SKM-1 (cell line): ENCODE measurements at regions not wholly inside any gene's neighbourhood (a gene's known extent, or its start where the extent isn't known, plus 50 kb on each side); places are given as distances from the start of the nearest gene placed in this dataset.

Source experiments
- DNase-seq: peaks from one replicate; lab custom pipeline; 2025; ENCODE audit not compliant: unreplicated experiment; lab: John Stamatoyannopoulos, UW

- DNase-seq: no peak
Measured at GRCh38 chr13:78428646-78429045, 174.7 kb downstream of the POU4F1 start.

- DNase-seq: no peak
Measured at GRCh38 chr13:78426183-78426582, 177.2 kb downstream of the POU4F1 start.

- DNase-seq: no peak
Measured at GRCh38 chr13:78420814-78421213, 182.5 kb downstream of the POU4F1 start.

GRCh38 chr13:78413887-78414553, 189.3 kb downstream of the POU4F1 start:
- DNase-seq: no peak

GRCh38 chr13:78410847-78411246, 192.5 kb downstream of the POU4F1 start:
- no peak for DNase-seq

- DNase-seq: no peak
Measured at GRCh38 chr13:78410164-78410563, 193.2 kb downstream of the POU4F1 start.

- DNase-seq: no peak
Measured at GRCh38 chr13:78409172-78409571, 194.2 kb downstream of the POU4F1 start.

- no peak for DNase-seq
Measured at GRCh38 chr13:78404846-78405360, 198.4 kb downstream of the POU4F1 start.

- DNase-seq: no peak
Measured at GRCh38 chr13:78402708-78403400, 200.5 kb downstream of the POU4F1 start.

- no peak for DNase-seq
Measured at GRCh38 chr13:78401873-78402707, 201.3 kb downstream of the POU4F1 start.

- no peak for DNase-seq
Measured at GRCh38 chr13:78398743-78399410, 204.5 kb downstream of the POU4F1 start.

GRCh38 chr13:78393286-78394142, 209.8 kb downstream of the POU4F1 start:
- no peak for DNase-seq

- DNase-seq: no peak
Measured at GRCh38 chr13:78383899-78384298, 219.5 kb downstream of the POU4F1 start.

- DNase-seq: no peak
Measured at GRCh38 chr13:78383071-78383484, 220.3 kb downstream of the POU4F1 start.

- DNase-seq: no peak
Measured at GRCh38 chr13:78382491-78382890, 220.9 kb downstream of the POU4F1 start.

- no peak for DNase-seq
Measured at GRCh38 chr13:78376822-78377221, 226.5 kb downstream of the POU4F1 start.

- no peak for DNase-seq
Measured at GRCh38 chr13:78376033-78376432, 227.3 kb downstream of the POU4F1 start.

GRCh38 chr13:78372581-78372980, 230.8 kb downstream of the POU4F1 start:
- DNase-seq: no peak

- no peak for DNase-seq
Measured at GRCh38 chr13:78370231-78370630, 233.1 kb downstream of the POU4F1 start.

GRCh38 chr13:78364711-78365110, 238.6 kb downstream of the POU4F1 start:
- no peak for DNase-seq
